ENCODE measurements at regions not wholly inside any gene's neighbourhood (a gene's known extent, or its start where the extent isn't known, plus 50 kb on each side); places are given as distances from the start of the nearest gene placed in this dataset.

DNA sequence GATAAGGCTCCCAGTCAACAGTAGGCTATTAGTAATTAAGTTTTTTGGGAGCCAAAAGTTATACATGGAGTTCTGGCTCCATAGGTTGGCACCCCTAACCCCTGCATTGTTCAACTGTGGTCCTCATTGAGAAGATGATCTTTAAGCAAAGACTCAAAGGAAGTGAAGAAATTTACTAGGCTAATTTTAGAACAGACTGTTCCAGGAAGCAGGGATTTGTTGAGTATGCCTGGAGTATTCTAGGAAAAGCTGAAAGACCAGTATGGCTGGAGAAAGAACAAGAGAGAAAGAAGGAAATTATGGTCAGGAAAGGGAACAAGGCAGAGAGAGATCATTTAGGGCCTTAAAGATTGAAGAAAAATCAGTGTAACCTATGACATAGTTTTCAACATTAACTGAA is 125.1 kb downstream of the PMAIP1 start:
- TF ChIP-seq, protein P1, sequence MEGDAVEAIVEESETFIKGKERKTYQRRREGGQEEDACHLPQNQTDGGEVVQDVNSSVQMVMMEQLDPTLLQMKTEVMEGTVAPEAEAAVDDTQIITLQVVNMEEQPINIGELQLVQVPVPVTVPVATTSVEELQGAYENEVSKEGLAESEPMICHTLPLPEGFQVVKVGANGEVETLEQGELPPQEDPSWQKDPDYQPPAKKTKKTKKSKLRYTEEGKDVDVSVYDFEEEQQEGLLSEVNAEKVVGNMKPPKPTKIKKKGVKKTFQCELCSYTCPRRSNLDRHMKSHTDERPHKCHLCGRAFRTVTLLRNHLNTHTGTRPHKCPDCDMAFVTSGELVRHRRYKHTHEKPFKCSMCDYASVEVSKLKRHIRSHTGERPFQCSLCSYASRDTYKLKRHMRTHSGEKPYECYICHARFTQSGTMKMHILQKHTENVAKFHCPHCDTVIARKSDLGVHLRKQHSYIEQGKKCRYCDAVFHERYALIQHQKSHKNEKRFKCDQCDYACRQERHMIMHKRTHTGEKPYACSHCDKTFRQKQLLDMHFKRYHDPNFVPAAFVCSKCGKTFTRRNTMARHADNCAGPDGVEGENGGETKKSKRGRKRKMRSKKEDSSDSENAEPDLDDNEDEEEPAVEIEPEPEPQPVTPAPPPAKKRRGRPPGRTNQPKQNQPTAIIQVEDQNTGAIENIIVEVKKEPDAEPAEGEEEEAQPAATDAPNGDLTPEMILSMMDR (IDR thresholded peaks at IDR 0.05), result no peak
- no peak for TF ChIP-seq POLR2A (IDR thresholded peaks at IDR 0.05)

Measured in heart left ventricle (tissue), 13 donors.